HG02840 (cell line): ENCODE measurements at regions not wholly inside any gene's neighbourhood (a gene's known extent, or its start where the extent isn't known, plus 50 kb on each side); places are given as distances from the start of the nearest gene placed in this dataset.

Source experiments
- ATAC-seq: cut with Tn5 transposase; IDR thresholded peaks from one replicate; pipeline ENCODE4 v1.9.1; 2021; ENCODE audit warnings: mild to moderate bottlenecking, moderate library complexity, moderate number of reproducible peaks; ENCODE audit not compliant: unreplicated experiment, low FRiP score

DNA sequence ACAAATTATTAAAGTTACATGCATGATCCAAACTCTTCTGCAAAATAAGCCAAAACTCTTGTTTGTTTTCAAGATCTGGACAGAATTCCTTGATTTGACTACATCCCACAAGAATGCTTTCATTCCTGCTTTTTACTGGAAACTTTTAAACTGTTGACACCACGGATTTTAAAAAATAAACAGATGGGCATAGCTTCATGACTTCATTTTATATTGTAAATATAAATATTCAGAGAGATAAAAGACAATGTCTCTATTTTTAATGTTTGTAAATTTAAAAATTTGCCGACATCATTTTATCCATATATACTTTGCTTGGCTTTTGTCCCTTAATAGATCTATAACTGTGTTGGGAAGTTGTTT lies 134.3 kb upstream of the DCN start:
- ATAC-seq, result no peak

DNA sequence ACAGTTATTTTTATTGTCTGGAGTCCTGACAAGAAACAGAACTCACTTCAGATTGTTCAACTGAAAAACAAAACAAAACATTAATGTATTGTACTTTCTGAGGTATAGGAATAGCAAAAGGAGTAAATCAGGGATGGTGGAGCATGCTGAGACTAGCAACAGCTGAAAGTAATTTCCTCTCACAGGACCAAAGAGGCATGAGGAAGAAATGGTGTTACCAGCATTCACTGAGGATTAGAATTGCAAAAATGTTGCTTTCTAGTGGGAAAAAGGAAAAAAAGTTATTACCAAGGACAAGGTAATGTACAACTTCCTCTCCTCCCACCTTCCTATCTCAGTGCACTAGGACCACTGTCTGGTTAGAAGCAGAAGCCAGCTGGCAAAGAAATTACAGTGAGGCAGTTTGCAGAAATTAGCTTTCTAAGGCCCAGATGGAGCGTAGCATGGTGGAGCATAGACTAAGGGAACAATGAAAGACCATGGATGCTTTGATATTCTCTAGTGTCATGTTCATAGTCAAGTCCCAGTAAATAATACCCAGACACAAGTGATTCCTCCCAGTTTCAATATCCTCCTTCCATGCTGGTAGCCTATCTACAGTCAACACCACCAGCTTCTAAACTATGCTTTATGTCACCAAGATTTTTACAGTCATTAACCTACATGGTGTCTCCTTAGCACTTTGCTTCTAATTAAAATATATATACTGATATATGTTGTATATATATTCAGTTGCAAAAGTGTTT lies 133.7 kb upstream of the DCN start:
- ATAC-seq, result no peak

DNA sequence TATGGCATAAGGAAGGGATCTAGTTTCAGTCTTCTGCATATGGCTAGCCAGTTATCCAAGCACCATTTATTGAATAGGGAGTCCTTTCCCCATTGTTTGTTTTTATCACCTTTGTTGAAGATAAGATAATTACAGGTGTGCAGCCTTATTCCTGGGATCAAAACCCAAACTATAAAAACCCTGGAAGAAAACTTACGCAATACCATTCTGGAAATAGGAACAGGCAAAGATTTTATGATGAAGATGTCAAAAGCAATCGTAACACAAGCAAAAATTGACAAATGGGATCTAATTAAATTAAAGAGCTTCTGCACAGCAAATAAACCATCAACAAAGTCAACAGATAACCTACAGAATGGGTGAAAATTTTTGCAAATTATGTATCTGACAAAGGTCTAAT lies 128.5 kb upstream of the DCN start:
- no peak for ATAC-seq

DNA sequence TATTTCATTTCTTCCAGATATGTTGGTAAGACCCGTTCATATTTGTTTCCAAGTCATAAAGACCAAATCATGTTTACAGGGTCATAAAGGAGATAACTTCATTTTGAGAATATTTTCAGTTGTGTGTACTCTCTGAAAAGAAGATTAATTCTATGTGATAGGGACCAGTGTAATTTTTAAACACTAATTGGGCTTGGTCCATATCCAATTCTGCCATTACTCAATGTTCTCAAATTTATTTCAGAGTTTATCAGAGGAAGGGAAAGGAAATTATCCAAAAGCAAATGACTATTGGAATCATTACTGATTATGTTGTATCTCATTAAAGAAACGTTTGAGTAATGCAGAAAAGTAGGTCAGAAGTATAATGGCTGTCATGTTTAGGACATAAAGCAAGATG lies 126.8 kb upstream of the DCN start:
- ATAC-seq, result no peak

DNA sequence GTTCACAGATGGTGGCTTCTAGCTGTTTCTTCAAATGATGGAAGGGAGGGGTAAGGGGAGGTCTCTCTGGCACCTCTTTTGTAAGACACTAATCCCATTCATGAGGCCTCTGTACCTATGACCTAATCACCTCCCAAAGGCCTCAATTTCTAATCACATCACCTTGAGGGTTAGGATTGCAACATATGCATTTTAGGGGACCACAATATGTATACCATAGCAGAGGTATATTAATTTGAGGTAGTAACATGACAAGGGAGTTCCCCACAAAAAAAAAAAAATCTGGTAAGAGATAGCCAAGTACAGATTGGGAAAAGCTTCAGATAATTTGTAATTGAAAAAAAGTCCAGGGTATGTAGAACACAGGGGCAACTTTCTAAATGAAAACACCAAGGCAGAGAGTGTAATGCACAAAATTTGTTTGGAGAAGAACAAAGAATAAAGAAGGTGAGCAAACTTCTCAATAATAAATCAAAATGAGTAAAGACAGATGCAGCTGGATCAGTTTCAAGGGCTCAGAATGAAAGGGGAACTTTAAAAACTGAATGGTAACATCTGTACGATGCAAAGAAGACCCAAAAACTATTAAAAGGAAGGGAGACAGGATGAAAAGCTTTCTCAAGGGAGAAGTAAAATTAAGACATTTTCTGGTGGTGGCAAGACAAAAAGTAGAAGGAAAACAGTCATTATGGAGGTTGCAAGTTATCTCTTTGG lies 125.5 kb upstream of the DCN start:
- ATAC-seq, result no peak

DNA sequence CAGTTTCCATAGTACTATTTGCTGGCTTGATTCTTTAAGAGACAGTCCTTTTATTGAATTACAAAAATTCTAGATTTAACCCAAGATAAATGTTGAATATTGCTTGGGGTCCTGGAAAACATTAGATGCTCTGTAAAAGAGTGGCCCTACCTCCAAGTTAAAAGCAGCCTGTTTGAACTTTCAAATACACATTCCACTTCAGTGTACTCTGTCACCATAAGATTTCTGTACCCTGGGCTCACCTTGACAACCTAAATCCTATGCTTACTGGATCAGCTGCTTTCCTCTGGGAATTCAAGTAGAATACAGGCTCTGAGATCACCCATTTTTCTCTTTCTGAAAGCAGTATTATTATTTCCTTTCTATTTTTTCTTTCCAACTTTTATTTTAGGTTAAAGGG lies 107.7 kb upstream of the DCN start:
- ATAC-seq, result no peak

DNA sequence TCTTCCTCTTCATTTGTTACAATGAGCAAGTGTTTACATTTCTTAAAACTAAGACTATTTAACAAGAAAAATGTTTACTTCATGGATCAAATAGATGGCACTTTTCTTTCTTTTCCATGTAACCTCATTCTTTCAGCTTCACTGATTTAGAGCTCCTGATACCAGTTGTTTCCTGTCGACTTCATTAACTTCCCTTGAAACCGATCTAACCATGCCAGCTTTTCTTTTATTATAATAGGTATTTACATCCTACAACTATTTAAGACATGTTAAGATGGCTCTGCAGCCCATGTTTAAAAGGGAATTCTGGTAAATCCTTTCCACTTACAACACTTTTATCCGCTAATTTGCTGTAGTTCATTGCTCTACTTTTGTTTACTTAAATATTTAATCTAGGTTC lies 107.3 kb upstream of the DCN start:
- no peak for ATAC-seq

DNA sequence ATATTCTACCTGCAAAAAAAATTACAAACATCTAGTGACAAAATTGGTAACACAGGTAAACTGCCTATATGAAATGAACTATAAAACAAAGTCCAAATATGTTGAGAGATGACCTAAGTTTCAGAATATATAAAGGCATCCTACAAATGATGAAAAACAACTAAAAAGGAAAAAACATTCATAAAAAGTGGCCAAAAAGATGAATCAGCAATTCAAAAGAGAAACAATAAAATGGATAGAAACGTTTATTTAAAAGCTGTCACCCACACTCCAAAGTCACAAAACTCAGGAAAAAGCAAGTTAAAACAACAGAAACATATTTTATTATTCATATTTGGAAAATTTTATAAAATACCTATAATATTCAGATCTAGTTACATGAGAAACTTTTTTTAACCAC lies 106.5 kb upstream of the DCN start:
- ATAC-seq, result no peak

DNA sequence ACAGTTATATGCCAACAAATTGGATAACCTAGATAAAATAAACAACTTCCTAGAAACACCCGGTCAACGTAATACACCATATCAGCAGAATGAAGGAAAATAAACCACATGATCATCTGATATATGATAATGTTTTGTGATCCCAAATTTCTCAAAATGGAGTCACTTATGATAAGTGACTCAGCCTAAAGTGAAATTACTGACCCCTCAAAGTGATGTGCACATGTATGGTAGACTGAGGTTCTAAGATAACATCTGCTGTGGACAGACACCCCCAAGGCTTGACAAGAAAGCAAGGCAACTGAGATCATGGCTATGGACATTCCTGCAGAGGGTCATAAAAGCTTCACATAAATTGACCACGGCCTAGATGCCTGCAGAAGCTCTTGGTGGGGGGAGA lies 105.1 kb upstream of the DCN start:
- ATAC-seq, result no peak

DNA sequence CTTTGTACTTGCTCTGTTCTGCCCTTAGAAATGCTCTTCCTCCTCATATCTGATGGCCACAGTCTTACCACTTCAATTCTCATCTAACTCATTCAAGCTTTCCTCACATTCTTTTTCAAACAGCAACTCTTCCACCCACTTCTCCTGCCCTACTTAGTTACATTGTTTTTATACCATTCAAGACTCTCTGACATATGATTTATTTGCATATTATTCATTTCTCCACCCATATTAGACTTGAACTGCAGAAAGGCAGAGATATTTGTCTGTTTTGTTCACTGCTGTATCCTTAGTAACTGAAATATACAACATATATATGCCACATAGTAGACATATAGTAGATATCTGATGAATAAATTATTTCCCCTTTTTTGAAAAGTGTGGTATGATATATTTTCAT lies 95.5 kb upstream of the DCN start:
- ATAC-seq, result no peak

DNA sequence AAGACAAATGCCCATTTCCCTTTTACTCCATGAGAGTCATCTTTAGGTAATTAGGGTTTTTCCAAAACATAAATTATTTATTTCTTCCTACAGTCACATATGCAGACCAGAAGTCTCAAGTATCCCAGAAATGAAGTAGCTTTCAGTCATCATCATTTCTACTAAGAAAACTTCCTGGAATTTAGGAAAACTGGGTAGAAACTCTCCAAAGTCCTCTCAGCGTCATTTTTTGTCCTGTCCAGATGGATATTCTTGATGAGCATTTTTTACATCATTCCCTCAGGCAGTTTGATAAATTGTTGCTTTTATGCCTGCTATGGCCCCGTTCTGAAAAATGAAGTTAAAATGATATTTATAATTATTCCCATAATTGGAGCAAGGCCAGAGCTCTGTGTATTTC lies 93.9 kb upstream of the DCN start:
- no peak for ATAC-seq

DNA sequence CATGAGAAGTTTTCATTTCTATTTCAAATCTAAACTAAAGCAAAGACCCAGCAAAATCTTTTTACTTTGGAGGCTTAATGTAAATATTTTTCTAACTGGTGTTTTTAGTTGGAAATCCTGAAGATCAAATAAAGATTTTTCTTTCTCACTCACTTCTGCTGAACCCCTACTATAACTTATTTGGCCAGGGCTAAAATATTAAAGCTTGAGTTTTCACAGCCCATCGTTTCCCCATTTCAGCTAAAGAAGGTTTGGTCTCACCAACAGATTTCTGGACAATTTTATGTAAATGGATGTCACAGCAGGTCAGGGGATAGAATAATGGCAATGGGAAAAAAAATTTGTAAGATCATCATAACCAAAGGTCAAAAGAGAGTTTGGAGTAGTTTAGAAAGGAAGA lies 92.7 kb upstream of the DCN start:
- ATAC-seq, result no peak

DNA sequence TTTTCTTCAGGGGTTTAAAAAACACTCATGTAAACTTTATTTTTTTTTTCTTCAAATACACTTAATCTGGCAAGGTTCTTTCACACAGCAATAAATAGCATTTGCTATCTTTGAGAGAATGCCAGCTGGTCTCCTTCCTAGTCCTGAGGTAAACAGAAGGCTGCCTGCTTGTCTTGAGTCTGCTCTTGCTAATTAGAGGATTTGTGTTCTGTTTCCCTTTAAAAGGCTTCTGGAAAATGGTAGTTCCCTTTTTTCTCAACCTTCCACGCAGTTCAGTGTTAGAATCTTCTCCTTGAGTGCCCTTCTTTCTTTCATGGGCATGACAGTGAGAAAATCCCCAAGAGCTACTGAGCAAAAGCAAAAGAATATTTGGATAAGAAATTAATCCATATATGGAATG lies 92.3 kb upstream of the DCN start:
- ATAC-seq, result no peak

DNA sequence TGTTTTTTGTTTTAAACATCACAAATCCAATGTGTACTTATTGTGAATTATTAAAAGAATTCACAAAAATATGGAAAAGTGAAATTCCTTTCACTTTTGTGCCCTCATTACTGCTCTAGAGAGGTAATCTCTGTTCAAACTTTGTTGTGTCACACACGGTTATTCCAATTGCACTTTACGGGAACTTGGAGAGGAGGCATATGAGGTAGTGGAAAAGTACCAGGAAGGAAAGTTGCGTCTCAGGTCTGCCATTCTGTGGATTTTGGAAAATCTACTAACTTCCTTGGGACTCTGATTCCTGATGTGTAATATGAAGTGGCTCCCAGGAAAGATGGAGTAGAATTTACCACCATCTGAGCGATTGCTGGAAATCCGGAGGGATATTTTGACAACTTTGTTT lies 90.9 kb upstream of the DCN start:
- ATAC-seq, result no peak

DNA sequence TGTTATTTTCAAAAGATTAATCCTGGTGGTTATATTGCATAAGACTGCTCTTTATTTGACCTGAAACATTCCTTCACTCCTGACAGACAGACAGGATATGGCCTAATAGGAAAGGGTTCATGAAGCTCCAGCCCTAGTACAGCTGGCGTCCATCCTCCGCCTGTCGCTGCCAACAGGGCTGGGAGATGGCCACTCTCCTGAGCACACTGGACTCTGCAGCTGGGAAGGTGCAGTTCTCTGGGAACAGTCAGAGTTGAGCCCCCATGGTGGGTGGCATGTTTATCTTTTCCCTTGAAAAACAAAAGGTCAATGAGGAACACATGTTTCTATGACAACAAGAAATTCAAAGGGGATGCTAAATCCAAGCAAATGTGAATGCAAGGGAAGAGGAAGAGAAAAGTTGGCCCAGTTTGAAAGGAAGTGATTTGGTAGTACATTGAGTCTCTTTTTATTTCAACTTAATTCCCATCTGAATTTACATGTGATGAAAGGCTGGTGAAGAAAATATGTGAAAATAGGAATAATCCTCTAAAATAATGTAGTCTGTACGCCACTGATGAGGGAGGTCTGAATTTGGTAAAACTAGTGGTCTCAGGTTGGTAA lies 89.9 kb upstream of the DCN start:
- no peak for ATAC-seq

DNA sequence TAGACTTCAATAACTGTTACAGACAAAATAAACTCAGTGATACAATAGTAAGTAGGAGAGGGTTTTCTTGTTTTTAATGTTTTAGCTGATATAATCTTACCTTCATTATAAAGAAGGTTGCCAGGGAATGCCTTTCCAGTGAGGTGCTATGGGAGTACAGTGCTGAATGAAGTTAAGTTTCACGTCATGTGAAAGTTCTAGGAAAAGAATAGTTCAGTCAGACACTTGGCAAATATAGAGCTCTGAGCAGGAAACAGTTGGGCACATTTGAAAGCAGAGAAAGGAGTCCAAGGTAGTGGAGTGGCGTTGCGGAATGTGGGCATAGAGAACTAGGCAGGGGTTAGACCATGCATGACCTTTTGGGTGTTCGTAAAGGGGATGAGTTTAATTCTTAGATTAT lies 88.6 kb upstream of the DCN start:
- ATAC-seq, result no peak

DNA sequence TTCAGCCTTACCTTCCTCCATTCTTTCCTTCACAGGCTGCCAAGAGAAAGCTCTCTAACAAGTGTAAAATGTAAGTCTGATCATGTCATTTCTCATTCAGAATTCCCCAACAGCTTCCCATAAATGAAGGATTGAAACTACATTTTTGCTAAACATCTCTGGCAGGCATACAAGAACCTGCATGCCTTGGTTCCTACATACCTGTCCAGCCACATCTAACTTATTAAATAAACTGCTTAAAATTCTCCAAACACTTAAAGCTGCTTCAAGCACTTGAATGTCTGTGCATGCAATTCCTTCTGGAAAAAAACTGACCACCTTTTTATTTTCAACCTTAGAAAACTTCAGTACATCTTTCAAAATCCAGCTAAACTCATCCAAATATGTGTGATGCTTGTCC lies 84.4 kb upstream of the DCN start:
- ATAC-seq, result no peak

DNA sequence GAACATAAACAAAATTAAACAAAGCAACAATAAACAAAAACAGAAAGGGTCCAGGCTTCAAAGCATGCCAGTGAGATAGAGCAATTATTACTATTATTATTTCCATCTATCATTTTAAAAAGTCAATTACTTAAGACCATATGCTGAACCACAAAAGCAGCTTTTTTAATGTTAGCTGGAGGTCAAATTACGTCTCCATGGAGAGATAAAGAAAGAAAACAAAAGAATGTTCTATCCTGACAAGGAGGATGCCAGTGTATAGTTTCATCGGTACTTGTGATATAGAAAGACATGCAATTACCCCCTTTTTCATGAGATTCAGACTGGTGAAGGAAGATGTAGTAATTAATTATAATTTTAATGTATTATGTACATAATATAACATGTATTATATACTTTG lies 81.6 kb upstream of the DCN start:
- no peak for ATAC-seq

DNA sequence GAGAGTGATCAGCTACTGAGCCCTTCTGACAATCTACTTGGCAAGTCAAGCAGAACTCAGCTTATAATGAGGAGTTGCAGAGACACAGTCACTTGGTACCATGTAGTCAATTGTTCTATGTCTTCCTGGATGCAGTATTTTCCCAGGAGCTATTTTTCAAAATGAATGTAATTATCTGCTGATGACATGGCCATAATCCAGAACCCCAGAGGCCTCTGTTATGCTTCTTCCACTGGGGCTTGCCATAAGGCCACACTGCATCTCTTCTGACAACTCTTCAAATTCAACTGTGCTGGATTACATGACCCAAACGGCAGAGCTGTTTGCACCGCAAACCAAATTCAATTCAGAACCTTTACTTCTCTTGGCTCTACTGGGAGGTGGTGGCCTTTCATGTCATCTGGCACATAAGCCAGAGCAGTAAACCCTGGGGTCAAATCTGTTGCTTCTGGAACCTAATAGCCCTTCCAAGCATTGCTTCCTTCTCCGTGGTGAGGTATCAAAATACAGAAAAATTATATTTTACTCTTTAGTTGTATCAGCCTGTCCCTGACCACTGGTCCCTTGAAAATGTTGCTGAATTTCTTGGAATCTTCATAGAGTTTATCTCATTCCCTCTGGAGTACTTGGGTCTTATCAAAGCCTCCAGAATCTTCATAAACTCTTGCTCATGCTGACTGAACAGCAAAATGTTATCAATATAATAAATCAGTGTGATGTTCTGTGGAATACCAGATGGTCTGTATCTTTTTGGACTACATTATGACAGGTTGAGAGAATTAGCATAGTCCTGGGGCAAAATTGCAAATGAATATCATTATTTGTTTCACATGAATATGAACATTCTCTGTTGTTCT lies 79.4 kb upstream of the DCN start:
- no peak for ATAC-seq

DNA sequence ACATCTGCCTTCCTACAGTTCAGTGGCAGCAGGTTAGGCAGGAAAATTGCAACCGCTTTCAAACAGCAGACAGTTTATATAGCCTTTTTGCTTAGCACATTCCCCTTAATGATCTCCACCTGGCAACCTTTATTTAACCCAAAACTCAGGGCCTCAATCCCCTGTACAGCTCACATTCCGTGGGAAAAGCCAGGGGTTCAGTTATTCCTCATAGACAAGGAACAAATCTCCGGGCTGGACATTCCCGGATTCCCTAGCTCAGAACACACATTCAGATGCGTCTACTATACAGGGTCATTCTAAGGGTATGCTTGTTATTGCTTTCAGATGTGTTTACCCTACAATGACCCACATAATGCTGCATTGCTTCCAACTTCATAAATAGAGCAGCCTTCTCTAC lies 73.8 kb upstream of the DCN start:
- ATAC-seq, result no peak

DNA sequence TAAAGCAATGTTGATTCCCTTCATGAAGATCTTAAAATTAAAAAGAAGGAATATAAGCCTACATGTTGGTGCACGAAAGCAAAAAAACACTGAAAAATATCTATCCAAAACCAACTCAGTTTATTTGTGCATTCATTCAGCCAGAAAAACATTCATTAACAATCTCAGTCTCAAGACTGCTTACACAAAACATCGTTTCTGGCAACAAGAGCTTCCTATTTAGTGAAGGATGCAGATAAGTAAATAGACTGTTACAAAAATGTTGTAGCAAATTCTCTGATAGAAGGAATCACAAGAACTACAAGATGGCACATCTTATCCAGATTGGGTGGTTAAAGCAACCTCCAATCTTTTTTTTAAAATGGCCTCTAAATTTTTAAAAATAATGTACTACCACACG lies 69.7 kb upstream of the DCN start:
- no peak for ATAC-seq
